SK-N-SH (cell line): ENCODE measurements at regions not wholly inside any gene's neighbourhood (a gene's known extent, or its start where the extent isn't known, plus 50 kb on each side); places are given as distances from the start of the nearest gene placed in this dataset.

Source experiments
- CTCF ChIP-seq: fragments of 200-600 bp; sonication (generic); IDR thresholded peaks from 2 replicates; pipeline ENCODE4 v1.6.1; 2017; ENCODE audit warnings: antibody characterized with exemption, mild to moderate bottlenecking, moderate library complexity
- EZH2phosphoT487 ChIP-seq: fragments of 200-600 bp; sonication (generic); IDR thresholded peaks from 2 replicates; pipeline ENCODE4 v1.6.1; 2017; ENCODE audit warnings: low read depth, mixed run types, mild to moderate bottlenecking, antibody characterized with exemption, moderate library complexity, borderline replicate concordance
- JUND ChIP-seq: IDR thresholded peaks from 2 replicates; pipeline ENCODE4 v1.4.0; 2012
- POLR2AphosphoS5 ChIP-seq: IDR thresholded peaks from 2 replicates; pipeline ENCODE4 v1.6.1; 2012; ENCODE audit warnings: low read depth, low read length
- RAD21 ChIP-seq: IDR thresholded peaks from 2 replicates; pipeline ENCODE4 v1.6.1; 2012; ENCODE audit warnings: mild to moderate bottlenecking, low read length
- REST ChIP-seq: IDR thresholded peaks from 2 replicates; pipeline ENCODE4 v1.6.1; 2012; ENCODE audit warnings: mild to moderate bottlenecking, low read depth, low read length, moderate library complexity
- RFX5 ChIP-seq: IDR thresholded peaks from 2 replicates; pipeline ENCODE4 v1.6.1; 2012; ENCODE audit warnings: mild to moderate bottlenecking, improper control_type of control experiment, low read length
- SIN3A ChIP-seq: IDR thresholded peaks from 2 replicates; pipeline ENCODE4 v1.6.1; 2012; ENCODE audit warnings: low read depth, mild to moderate bottlenecking, low read length, moderate library complexity, borderline replicate concordance
- TF ChIP-seq, protein P1 (sequence below): fragments of 150-350 bp; IDR thresholded peaks from 2 replicates; pipeline ENCODE4 v1.6.1; 2017; ENCODE audit warnings: antibody characterized with exemption, low read length, low read depth, borderline replicate concordance
- TF ChIP-seq, protein P2 (sequence below): IDR thresholded peaks from 2 replicates; pipeline ENCODE4 v1.4.0; 2012; ENCODE audit warnings: low read depth

DNA sequence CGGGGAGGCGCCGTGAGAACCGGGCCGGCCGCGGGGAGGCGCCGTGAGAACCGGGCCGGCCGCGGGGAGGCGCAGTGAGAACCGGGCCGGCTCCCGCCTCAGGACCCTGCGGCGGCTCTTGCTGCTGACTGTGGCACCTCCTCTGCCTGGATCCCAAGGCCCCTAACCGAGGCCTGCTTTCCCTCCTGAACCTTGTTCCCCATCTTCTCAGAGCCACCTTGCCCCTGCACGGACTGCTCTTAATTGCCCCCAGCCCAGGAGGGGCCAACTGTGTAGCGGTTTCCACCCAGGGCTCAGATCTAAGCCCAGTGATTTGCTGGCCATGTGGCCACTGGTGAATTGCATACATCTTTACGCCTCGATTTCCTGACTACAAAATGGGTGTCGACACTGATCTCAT is 112.2 kb upstream of the B3GAT1 start:
- TF ChIP-seq CTCF (no peak), EZH2phosphoT487 (no peak), POLR2AphosphoS5 (no peak), SIN3A (no peak), JUND (no peak), RAD21 (no peak), RFX5 (no peak), REST (no peak)
- TF ChIP-seq, protein P1, sequence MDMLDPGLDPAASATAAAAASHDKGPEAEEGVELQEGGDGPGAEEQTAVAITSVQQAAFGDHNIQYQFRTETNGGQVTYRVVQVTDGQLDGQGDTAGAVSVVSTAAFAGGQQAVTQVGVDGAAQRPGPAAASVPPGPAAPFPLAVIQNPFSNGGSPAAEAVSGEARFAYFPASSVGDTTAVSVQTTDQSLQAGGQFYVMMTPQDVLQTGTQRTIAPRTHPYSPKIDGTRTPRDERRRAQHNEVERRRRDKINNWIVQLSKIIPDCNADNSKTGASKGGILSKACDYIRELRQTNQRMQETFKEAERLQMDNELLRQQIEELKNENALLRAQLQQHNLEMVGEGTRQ, result no peak
- TF ChIP-seq, protein P2, sequence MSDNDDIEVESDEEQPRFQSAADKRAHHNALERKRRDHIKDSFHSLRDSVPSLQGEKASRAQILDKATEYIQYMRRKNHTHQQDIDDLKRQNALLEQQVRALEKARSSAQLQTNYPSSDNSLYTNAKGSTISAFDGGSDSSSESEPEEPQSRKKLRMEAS, result no peak
